DND-41 (cell line): ENCODE measurements at regions not wholly inside any gene's neighbourhood (a gene's known extent, or its start where the extent isn't known, plus 50 kb on each side); places are given as distances from the start of the nearest gene placed in this dataset.

Experiments
- CTCF ChIP-seq: IDR thresholded peaks from 2 replicates; pipeline ENCODE4 v1.5.1; 2012; ENCODE audit warnings: borderline replicate concordance, low read length, moderate library complexity, mild to moderate bottlenecking; ENCODE audit not compliant: poor library complexity, severe bottlenecking; ENCODE audit errors: extremely low read depth
- EZH2 ChIP-seq: IDR thresholded peaks from 3 replicates; pipeline ENCODE4 v1.6.1; 2012; ENCODE audit warnings: borderline replicate concordance, low read depth, mild to moderate bottlenecking, moderate library complexity, low read length, inconsistent platforms; ENCODE audit not compliant: severe bottlenecking

- TF ChIP-seq CTCF (no peak), EZH2 (no peak)
Observed at GRCh38 chr6:79421707-79422484, 115.3 kb downstream of the LCA5 start.
